ENCODE measurements at regions not wholly inside any gene's neighbourhood (a gene's known extent, or its start where the extent isn't known, plus 50 kb on each side); places are given as distances from the start of the nearest gene placed in this dataset.
"Not testable (repeated sequence)": the region's sequence is repeated elsewhere in the genome, so short reads cannot be mapped to it uniquely, and the experiment has no call there.

GRCh38 chr20:12581644-12582289, 427.0 kb upstream of the SPTLC3 start:
- Histone ChIP-seq H3K27ac (no peak overlapping the region), H3K36me3 (ENCODE audit: control insufficient read depth, insufficient read depth, low read length) (no peaks in the 10 kb centered on the region), H3K4me1 (no peaks in the 10 kb centered on the region), H2AFZ (no peak overlapping the region), H3K79me2 (no peaks in the 10 kb centered on the region), H3K4me3 (ENCODE audit: low read depth, low read length) (no peak overlapping the region), H3K9ac (no peak overlapping the region), H3K9me3 (ENCODE audit: control insufficient read depth, low read length) (no peaks in the 10 kb centered on the region), H3K4me2 (ENCODE audit: low read length) (no peak overlapping the region), H3K27me3 (ENCODE audit: control insufficient read depth, insufficient read depth, low read length) (no peaks in the 10 kb centered on the region)
- TF ChIP-seq CTCF (IDR thresholded peaks at IDR 0.05): no peak

GRCh38 chr20:12582710-12583109, 426.1 kb upstream of the SPTLC3 start:
- not testable (repeated sequence) for H3K4me1 ChIP-seq; H3K36me3 ChIP-seq (ENCODE audit: control insufficient read depth, insufficient read depth, low read length); H2AFZ ChIP-seq; H3K27me3 ChIP-seq (ENCODE audit: control insufficient read depth, insufficient read depth, low read length); H3K4me3 ChIP-seq (ENCODE audit: low read depth, low read length); H3K79me2 ChIP-seq; H3K4me2 ChIP-seq (ENCODE audit: low read length); H3K27ac ChIP-seq; H3K9ac ChIP-seq; H3K9me3 ChIP-seq (ENCODE audit: control insufficient read depth, low read length)

GRCh38 chr20:12591949-12592470, 416.8 kb upstream of the SPTLC3 start:
- Histone ChIP-seq H3K4me2 (ENCODE audit: low read length) (no peak overlapping the region), H3K9ac (no peak overlapping the region), H3K79me2 (no peaks in the 10 kb centered on the region), H3K36me3 (ENCODE audit: control insufficient read depth, insufficient read depth, low read length) (no peaks in the 10 kb centered on the region), H3K27ac (no peak overlapping the region), H3K4me3 (ENCODE audit: low read depth, low read length) (no peak overlapping the region), H3K27me3 (ENCODE audit: control insufficient read depth, insufficient read depth, low read length) (no peaks in the 10 kb centered on the region), H3K4me1 (no peaks in the 10 kb centered on the region), H3K9me3 (ENCODE audit: control insufficient read depth, low read length) (no peaks in the 10 kb centered on the region), H2AFZ (no peak overlapping the region)
- TF ChIP-seq CTCF (IDR thresholded peaks at IDR 0.05): no peak

- Histone ChIP-seq H3K4me3 (ENCODE audit: low read depth, low read length) (no peak overlapping the region), H3K27me3 (ENCODE audit: control insufficient read depth, insufficient read depth, low read length) (no peaks in the 10 kb centered on the region), H3K27ac (no peak overlapping the region), H3K9me3 (ENCODE audit: control insufficient read depth, low read length) (no peaks in the 10 kb centered on the region), H2AFZ (no peak overlapping the region), H3K79me2 (no peaks in the 10 kb centered on the region), H3K9ac (no peak overlapping the region), H3K4me1 (no peaks in the 10 kb centered on the region), H3K36me3 (ENCODE audit: control insufficient read depth, insufficient read depth, low read length) (no peaks in the 10 kb centered on the region), H3K4me2 (ENCODE audit: low read length) (no peak overlapping the region)
- TF ChIP-seq CTCF (IDR thresholded peaks at IDR 0.05): no peak
Observed at GRCh38 chr20:12592756-12593155, 416.0 kb upstream of the SPTLC3 start.

- H3K4me1 ChIP-seq: no peaks in the 10 kb centered on the region
- no peaks in the 10 kb centered on the region for H3K9me3 ChIP-seq (ENCODE audit: control insufficient read depth, low read length)
- H3K4me3 ChIP-seq (ENCODE audit: low read depth, low read length): no peak overlapping the region
- no peak overlapping the region for H3K9ac ChIP-seq
- no peak overlapping the region for H3K27ac ChIP-seq
- H3K4me2 ChIP-seq (ENCODE audit: low read length): no peak overlapping the region
- H3K79me2 ChIP-seq: no peaks in the 10 kb centered on the region
- H3K27me3 ChIP-seq (ENCODE audit: control insufficient read depth, insufficient read depth, low read length): no peaks in the 10 kb centered on the region
- H2AFZ ChIP-seq: no peak overlapping the region
- H3K36me3 ChIP-seq (ENCODE audit: control insufficient read depth, insufficient read depth, low read length): no peaks in the 10 kb centered on the region
- TF ChIP-seq CTCF (IDR thresholded peaks at IDR 0.05): no peak
Observed at GRCh38 chr20:12593342-12593873, 415.4 kb upstream of the SPTLC3 start.
